Neuronal stem cell (in vitro differentiated cells): ENCODE measurements at regions not wholly inside any gene's neighbourhood (a gene's known extent, or its start where the extent isn't known, plus 50 kb on each side); places are given as distances from the start of the nearest gene placed in this dataset.

Experiments used
- DNase-seq: peaks from one replicate; pipeline ENCODE4 v3.0.0-alpha.2; 2013; ENCODE audit warnings: low spot score
- H2AFZ ChIP-seq: one replicate; pipeline ENCODE4 v1.6.1; 2013; ENCODE audit warnings: mild to moderate bottlenecking, low read length, inconsistent platforms
- H2AK5ac ChIP-seq: 2 replicates; pipeline ENCODE4 v1.6.1; 2013; ENCODE audit warnings: low read depth, mild to moderate bottlenecking, inconsistent platforms, low read length, moderate library complexity, mixed read lengths
- H2BK120ac ChIP-seq: 2 replicates; pipeline ENCODE4 v1.6.1; 2013; ENCODE audit warnings: low read depth, mild to moderate bottlenecking, inconsistent platforms, low read length, moderate library complexity, mixed read lengths
- H2BK12ac ChIP-seq: one replicate; pipeline ENCODE4 v1.6.1; 2013; ENCODE audit warnings: low read length, inconsistent platforms
- H2BK15ac ChIP-seq: 2 replicates; pipeline ENCODE4 v1.6.1; 2013; ENCODE audit warnings: mild to moderate bottlenecking, low read length, inconsistent platforms, mixed read lengths
- H2BK5ac ChIP-seq: one replicate; pipeline ENCODE4 v1.6.1; 2013; ENCODE audit warnings: inconsistent platforms, mild to moderate bottlenecking, low read length, moderate library complexity
- H3K14ac ChIP-seq: one replicate; pipeline ENCODE4 v1.6.1; 2013; ENCODE audit warnings: low read length, inconsistent platforms
- H3K18ac ChIP-seq: 2 replicates; pipeline ENCODE4 v1.6.1; 2013; ENCODE audit warnings: low read length, inconsistent platforms
- H3K23ac ChIP-seq: 2 replicates; pipeline ENCODE4 v1.6.1; 2013; ENCODE audit warnings: low read depth, mild to moderate bottlenecking, mixed read lengths, low read length, inconsistent platforms; ENCODE audit not compliant: poor library complexity
- H3K27ac ChIP-seq: replicated peaks from 3 replicates; pipeline ENCODE4 v1.5.1; 2013; ENCODE audit warnings: low read length, inconsistent platforms
- H3K27me3 ChIP-seq, 3 experiments: 2 replicates each; pipeline ENCODE4 v1.6.1; 2013; ENCODE audit warnings: low read length in 3 of 3, mild to moderate bottlenecking in 2 of 3, inconsistent platforms in 1 of 3, low read depth in 1 of 3, mixed read lengths in 1 of 3, moderate library complexity in 1 of 3; ENCODE audit not compliant: control insufficient read depth in 3 of 3, insufficient read depth in 3 of 3
- H3K36me3 ChIP-seq, 2 donors: replicated peaks in 1 of 2; 2 replicates each; pipeline ENCODE4 v1.6.1; 2013; ENCODE audit warnings: low read length in 2 of 2; ENCODE audit not compliant: control insufficient read depth in 2 of 2, insufficient read depth in 2 of 2
- H3K4ac ChIP-seq: 2 replicates; pipeline ENCODE4 v1.6.1; 2013; ENCODE audit warnings: inconsistent platforms, mild to moderate bottlenecking, low read length, moderate library complexity
- H3K4me1 ChIP-seq, 2 donors: 1 replicate in 1 of 2; 2 replicates in 1 of 2; pipeline ENCODE4 v1.6.1; 2013; ENCODE audit warnings: low read length in 2 of 2, low read depth in 1 of 2; ENCODE audit not compliant: control insufficient read depth in 2 of 2, insufficient read depth in 1 of 2
- H3K4me2 ChIP-seq: one replicate; pipeline ENCODE4 v1.6.1; 2013; ENCODE audit warnings: mild to moderate bottlenecking, low read length, inconsistent platforms; ENCODE audit not compliant: insufficient read depth, poor library complexity, severe bottlenecking
- H3K4me3 ChIP-seq, 2 donors: 2 replicates each; pipeline ENCODE4 v1.5.1; 2013; ENCODE audit warnings: low read length in 2 of 2, mild to moderate bottlenecking in 2 of 2, inconsistent platforms in 1 of 2, moderate library complexity in 1 of 2
- H3K79me1 ChIP-seq: one replicate; pipeline ENCODE4 v1.6.1; 2013; ENCODE audit warnings: low read depth, mild to moderate bottlenecking, inconsistent platforms, low read length, moderate library complexity
- H3K9ac ChIP-seq: one replicate; pipeline ENCODE4 v1.6.1; 2013; ENCODE audit warnings: mild to moderate bottlenecking, low read depth, low read length, inconsistent platforms; ENCODE audit not compliant: poor library complexity
- H3K9me3 ChIP-seq, 2 donors: replicated peaks in 1 of 2; 2 replicates each; pipeline versions ENCODE3 to v1.6.1; 2013; ENCODE audit warnings: low read length in 2 of 2, mild to moderate bottlenecking in 2 of 2, inconsistent platforms in 1 of 2, low read depth in 1 of 2, mixed read lengths in 1 of 2, moderate library complexity in 1 of 2; ENCODE audit not compliant: control insufficient read depth in 2 of 2, insufficient read depth in 1 of 2
- H4K8ac ChIP-seq: one replicate; pipeline ENCODE4 v1.6.1; 2013; ENCODE audit warnings: low read depth, mild to moderate bottlenecking, inconsistent platforms, low read length, moderate library complexity
- H4K91ac ChIP-seq: one replicate; pipeline ENCODE4 v1.6.1; 2013; ENCODE audit warnings: low read length, low read depth, mild to moderate bottlenecking, inconsistent platforms; ENCODE audit not compliant: poor library complexity
- WGBS, 2 donors: extraction: QIAGEN DNeasy Blood & Tissue Kit; methylation state at CpG; one replicate each; pipeline ENCODE4 v1.1.7; 2013; ENCODE audit warnings: missing lambda C conversion rate in 2 of 2, mixed read lengths in 1 of 2; ENCODE audit not compliant: insufficient read length in 2 of 2, insufficient replicate concordance in 1 of 2; ENCODE audit errors: extremely low coverage in 2 of 2; 5-methylcytosine and 5-hydroxymethylcytosine counted together

DNA sequence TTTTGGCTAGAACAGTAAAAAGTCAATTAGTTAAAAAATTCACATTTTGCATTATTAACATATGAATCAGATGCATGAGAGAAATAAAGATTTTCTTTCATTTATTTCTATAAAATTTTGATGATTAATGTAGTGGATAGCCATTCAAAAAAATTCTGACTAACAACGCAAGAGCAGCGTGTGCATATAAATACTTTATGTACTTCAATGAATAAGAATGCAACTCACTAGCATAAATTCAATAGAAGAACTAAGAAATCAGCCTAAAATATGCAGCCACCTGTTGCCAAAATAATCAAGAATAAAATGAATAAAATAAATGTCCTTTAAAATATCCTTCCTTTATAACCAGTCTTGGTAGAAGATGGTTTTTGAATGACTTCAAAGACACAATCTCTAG, 471.9 kb downstream of the PDGFC start:
- H3K9me3 ChIP-seq: no peaks in the 10 kb centered on the region
- H3K79me1 ChIP-seq: no peaks in the 10 kb centered on the region
- no peak overlapping the region for H2AK5ac ChIP-seq
- no peak overlapping the region for H3K4me3 ChIP-seq
- no peak overlapping the region for H2BK15ac ChIP-seq
- no peak overlapping the region for H3K27ac ChIP-seq
- no peak overlapping the region for H3K14ac ChIP-seq
- H3K27me3 ChIP-seq: no peaks in the 10 kb centered on the region
- H2AFZ ChIP-seq: no peak overlapping the region
- no peak overlapping the region for H3K4ac ChIP-seq
- no peaks in the 10 kb centered on the region for H3K36me3 ChIP-seq
- no peak overlapping the region for H2BK12ac ChIP-seq
- H2BK5ac ChIP-seq: no peak overlapping the region
- H3K9ac ChIP-seq: no peak overlapping the region
- WGBS, 2 donors: no CpG with 5 or more reads among the region's 2 CpGs
- H2BK120ac ChIP-seq: no peak overlapping the region
- H3K4me2 ChIP-seq: no peak overlapping the region
- H4K91ac ChIP-seq: no peak overlapping the region
- H3K18ac ChIP-seq: no peak overlapping the region
- H4K8ac ChIP-seq: no peak overlapping the region
- no peak overlapping the region for H3K23ac ChIP-seq
- H3K4me1 ChIP-seq: no peaks in the 10 kb centered on the region
- DNase-seq: no peak

- Histone ChIP-seq H2AK5ac (no peak overlapping the region), H2BK5ac (no peak overlapping the region), H4K8ac (no peak overlapping the region), H3K23ac (no peak overlapping the region), H3K4ac (no peak overlapping the region), H3K79me1 (no peaks in the 10 kb centered on the region), H2BK120ac (no peak overlapping the region), H3K9ac (no peak overlapping the region), H3K27me3 (no peaks in the 10 kb centered on the region), H3K36me3 (no peaks in the 10 kb centered on the region), H2BK15ac (no peak overlapping the region), H4K91ac (no peak overlapping the region), H3K4me1 (no peaks in the 10 kb centered on the region), H3K14ac (no peak overlapping the region), H3K4me3 (no peak overlapping the region), H3K27ac (no peak overlapping the region), H3K9me3 (no peaks in the 10 kb centered on the region), H3K18ac (no peak overlapping the region), H3K4me2 (no peak overlapping the region), H2AFZ (no peak overlapping the region), H2BK12ac (no peak overlapping the region)
- WGBS, 2 donors: no CpG with 5 or more reads among the region's 6 CpGs
- DNase-seq: no peak
Observed at GRCh38 chr4:156497486-156497885, 474.1 kb downstream of the PDGFC start.

DNA sequence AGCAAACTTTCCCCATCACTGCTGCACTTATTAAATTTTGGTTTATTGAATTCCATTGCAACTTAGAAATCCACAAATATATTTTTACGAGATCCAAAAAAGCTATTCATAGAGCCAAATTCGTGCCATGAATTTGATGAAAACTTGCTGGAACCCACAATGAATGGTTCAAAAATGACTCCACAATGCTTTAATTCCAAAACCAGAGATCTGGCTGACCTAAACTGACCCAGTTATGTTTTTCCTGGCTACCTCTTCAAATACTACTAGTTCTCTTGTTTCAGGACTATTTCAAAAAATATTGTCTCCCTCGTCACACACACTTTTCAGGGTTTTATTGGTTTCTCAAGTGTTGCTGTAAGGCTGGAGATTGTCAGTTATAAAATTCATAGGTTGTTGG, 474.8 kb downstream of the PDGFC start:
- Histone ChIP-seq H3K4me2 (no peak overlapping the region), H3K27ac (no peak overlapping the region), H2AK5ac (no peak overlapping the region), H4K8ac (no peak overlapping the region), H3K4ac (no peak overlapping the region), H3K23ac (no peak overlapping the region), H2BK12ac (no peak overlapping the region), H3K79me1 (no peaks in the 10 kb centered on the region), H3K9me3 (no peaks in the 10 kb centered on the region), H3K4me1 (no peaks in the 10 kb centered on the region), H3K4me3 (no peak overlapping the region), H3K18ac (no peak overlapping the region), H2BK15ac (no peak overlapping the region), H3K9ac (no peak overlapping the region), H2BK120ac (no peak overlapping the region), H3K36me3 (no peaks in the 10 kb centered on the region), H3K14ac (no peak overlapping the region), H2AFZ (no peak overlapping the region), H4K91ac (no peak overlapping the region), H3K27me3 (no peaks in the 10 kb centered on the region), H2BK5ac (no peak overlapping the region)
- no peak for DNase-seq
- no CpG with 5 or more reads among the region's 3 CpGs for WGBS, 2 donors

GRCh38 chr4:156495836-156496235, 475.8 kb downstream of the PDGFC start:
- Histone ChIP-seq H3K27me3 (no peaks in the 10 kb centered on the region), H2BK15ac (no peak overlapping the region), H3K4me2 (no peak overlapping the region), H3K36me3 (no peaks in the 10 kb centered on the region), H3K9me3 (no peaks in the 10 kb centered on the region), H2BK12ac (no peak overlapping the region), H2AFZ (no peak overlapping the region), H3K4me1 (no peaks in the 10 kb centered on the region), H3K79me1 (no peaks in the 10 kb centered on the region), H3K18ac (no peak overlapping the region), H4K91ac (no peak overlapping the region), H3K4ac (no peak overlapping the region), H3K14ac (no peak overlapping the region), H2BK5ac (no peak overlapping the region), H2BK120ac (no peak overlapping the region), H2AK5ac (no peak overlapping the region), H3K4me3 (no peak overlapping the region), H3K27ac (no peak overlapping the region), H4K8ac (no peak overlapping the region), H3K9ac (no peak overlapping the region), H3K23ac (no peak overlapping the region)
- WGBS, 2 donors: no CpG with 5 or more reads among the region's 1 CpG
- no peak for DNase-seq
